HEK293 (cell line): ENCODE measurements at regions not wholly inside any gene's neighbourhood (a gene's known extent, or its start where the extent isn't known, plus 50 kb on each side); places are given as distances from the start of the nearest gene placed in this dataset.

ENCODE experiments used
- TCF7L2 ChIP-seq: IDR thresholded peaks from 2 replicates; pipeline ENCODE4 v1.6.1; 2011; ENCODE audit warnings: low read depth, mild to moderate bottlenecking, inconsistent platforms, low read length, moderate library complexity, borderline replicate concordance
- ZNF202 ChIP-seq: fragments of 450-650 bp; formaldehyde crosslinking; IDR thresholded peaks from 2 replicates; pipeline ENCODE4 v1.5.1; 2016; ENCODE audit warnings: missing biosample characterization, missing genetic modification characterization, borderline replicate concordance
- TF ChIP-seq, protein P1 (sequence below): fragments of 450-650 bp; formaldehyde crosslinking; IDR thresholded peaks from 2 replicates; pipeline ENCODE4 v1.5.1; 2016; ENCODE audit warnings: missing biosample characterization, missing genetic modification characterization
- TF ChIP-seq, protein P2 (sequence below): fragments of 450-650 bp; formaldehyde crosslinking; IDR thresholded peaks from 2 replicates; pipeline ENCODE4 v1.5.1; 2016; ENCODE audit warnings: missing biosample characterization, missing genetic modification characterization

DNA sequence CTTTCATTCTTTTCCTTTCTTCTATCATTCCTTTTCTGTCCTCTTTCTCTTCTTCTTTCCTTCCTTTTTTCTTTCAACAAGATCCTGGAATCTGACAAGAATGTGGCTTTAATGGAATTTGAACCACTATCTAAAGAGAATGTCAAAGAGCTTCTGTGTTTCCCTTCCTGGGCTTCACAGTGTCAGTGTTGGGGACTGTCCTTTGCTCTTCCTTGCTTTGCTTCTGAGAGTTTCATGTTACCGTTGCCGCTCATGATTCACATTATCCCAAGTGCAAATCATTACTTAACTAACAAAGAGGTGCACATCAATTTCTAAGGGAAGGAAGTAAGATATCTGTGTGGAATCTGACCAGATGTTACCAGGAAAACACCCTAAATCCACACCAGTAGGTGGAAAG, 90.5 kb upstream of the DDIT4L start:
- TF ChIP-seq, protein P1, sequence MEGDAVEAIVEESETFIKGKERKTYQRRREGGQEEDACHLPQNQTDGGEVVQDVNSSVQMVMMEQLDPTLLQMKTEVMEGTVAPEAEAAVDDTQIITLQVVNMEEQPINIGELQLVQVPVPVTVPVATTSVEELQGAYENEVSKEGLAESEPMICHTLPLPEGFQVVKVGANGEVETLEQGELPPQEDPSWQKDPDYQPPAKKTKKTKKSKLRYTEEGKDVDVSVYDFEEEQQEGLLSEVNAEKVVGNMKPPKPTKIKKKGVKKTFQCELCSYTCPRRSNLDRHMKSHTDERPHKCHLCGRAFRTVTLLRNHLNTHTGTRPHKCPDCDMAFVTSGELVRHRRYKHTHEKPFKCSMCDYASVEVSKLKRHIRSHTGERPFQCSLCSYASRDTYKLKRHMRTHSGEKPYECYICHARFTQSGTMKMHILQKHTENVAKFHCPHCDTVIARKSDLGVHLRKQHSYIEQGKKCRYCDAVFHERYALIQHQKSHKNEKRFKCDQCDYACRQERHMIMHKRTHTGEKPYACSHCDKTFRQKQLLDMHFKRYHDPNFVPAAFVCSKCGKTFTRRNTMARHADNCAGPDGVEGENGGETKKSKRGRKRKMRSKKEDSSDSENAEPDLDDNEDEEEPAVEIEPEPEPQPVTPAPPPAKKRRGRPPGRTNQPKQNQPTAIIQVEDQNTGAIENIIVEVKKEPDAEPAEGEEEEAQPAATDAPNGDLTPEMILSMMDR (tag by site-specific recombination), result no peak
- TF ChIP-seq TCF7L2 (no peak), ZNF202 (tag by site-specific recombination) (no peak)
- TF ChIP-seq, protein P2, sequence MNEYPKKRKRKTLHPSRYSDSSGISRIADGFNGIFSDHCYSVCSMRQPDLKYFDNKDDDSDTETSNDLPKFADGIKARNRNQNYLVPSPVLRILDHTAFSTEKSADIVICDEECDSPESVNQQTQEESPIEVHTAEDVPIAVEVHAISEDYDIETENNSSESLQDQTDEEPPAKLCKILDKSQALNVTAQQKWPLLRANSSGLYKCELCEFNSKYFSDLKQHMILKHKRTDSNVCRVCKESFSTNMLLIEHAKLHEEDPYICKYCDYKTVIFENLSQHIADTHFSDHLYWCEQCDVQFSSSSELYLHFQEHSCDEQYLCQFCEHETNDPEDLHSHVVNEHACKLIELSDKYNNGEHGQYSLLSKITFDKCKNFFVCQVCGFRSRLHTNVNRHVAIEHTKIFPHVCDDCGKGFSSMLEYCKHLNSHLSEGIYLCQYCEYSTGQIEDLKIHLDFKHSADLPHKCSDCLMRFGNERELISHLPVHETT (tag by site-specific recombination), result no peak
